Activated CD8-positive, alpha-beta memory T cell treated with anti-CD3 and anti-CD28 coated beads, Interleukin-2, amount 50 U/mL, for 4 hours (primary cell): ENCODE measurements at regions not wholly inside any gene's neighbourhood (a gene's known extent, or its start where the extent isn't known, plus 50 kb on each side); places are given as distances from the start of the nearest gene placed in this dataset.

Source experiments
- DNase-seq: peaks from one replicate; pipeline ENCODE4 v3.0.0-alpha.2; 2020

- DNase-seq, result no peak
Measured at GRCh38 chr17:68812876-68813584, 142.2 kb downstream of the ABCA8 start.

- no peak for DNase-seq
Measured at GRCh38 chr17:68809148-68809547, 146.0 kb downstream of the ABCA8 start.

DNA sequence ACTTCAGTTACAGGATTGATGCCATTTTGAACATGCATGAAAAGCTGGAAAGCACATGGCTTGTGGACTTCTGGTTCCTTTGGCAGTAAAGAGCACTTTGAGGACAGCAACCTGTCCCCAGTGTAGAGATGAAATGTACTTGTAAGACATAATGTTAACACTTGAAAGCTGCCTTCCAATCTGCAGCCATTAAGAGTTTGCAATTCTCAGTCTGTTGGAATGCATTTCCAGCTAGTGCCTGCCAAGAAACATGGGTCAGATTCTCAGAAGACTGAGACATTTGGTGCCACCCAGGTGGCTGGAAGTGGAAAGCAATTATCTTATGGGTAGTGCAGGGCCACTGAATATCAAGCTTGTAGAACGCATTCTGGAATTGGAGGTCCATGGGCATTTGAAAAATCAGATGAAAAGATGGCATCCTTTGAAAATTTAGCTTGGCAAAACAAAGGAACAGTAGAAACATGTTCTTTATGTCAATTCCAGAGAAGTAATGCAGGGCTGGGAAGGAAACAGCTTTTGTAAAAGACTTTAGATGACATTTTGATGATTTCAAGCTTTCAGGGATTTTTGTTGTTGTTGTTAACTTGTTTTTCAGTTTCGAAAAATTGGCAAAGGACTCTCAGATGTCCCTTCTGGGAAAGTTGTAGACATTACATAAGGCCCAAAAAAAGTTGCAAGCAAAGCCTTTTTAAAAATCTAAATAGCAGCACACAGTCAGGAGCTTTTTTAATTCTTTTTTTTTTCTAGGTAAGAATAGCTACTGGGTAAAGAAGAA lies 147.0 kb downstream of the ABCA8 start:
- no peak for DNase-seq

GRCh38 chr17:68805609-68806008 lies 149.6 kb downstream of the ABCA8 start:
- no peak for DNase-seq

DNA sequence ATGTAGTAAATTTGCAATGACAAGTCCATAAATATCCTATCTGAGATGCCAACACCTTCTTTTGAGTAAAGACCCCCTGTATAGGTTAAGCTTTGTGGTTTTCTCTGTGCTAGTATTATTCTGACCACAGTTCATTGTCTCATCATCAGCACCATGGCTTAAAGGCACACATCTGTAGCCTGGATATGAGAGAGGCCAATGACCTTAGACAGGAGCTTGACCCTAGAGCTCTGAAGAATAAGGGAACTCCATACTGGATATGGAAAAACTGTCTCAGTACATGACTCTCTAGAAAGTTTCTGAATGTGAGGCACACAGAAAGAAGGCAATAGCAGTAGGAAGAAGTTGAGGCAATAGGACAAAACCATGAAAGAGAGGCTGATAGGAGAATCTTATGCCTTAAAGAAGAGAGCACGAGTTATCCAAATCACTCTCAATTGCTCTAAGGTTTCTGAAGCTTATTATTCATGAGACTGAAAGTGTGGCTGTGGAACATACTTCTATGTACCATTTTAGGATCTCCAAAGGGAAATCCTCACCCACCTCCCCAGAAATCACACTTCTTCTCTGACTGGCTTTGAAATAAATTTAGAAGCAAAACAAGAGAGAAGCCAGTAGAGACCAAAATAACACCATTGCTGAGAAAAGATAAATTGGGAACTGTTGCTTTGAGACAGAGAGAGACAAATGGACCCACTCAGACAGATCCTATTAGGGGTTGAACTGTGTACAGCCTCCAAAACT lies 150.2 kb downstream of the ABCA8 start:
- no peak for DNase-seq

- DNase-seq, result no peak
Measured at GRCh38 chr17:68803164-68803929, 151.8 kb downstream of the ABCA8 start.

GRCh38 chr17:68801335-68802247 lies 153.6 kb downstream of the ABCA8 start:
- no peak for DNase-seq

GRCh38 chr17:68800751-68801150 lies 154.4 kb downstream of the ABCA8 start:
- no peak for DNase-seq

DNA sequence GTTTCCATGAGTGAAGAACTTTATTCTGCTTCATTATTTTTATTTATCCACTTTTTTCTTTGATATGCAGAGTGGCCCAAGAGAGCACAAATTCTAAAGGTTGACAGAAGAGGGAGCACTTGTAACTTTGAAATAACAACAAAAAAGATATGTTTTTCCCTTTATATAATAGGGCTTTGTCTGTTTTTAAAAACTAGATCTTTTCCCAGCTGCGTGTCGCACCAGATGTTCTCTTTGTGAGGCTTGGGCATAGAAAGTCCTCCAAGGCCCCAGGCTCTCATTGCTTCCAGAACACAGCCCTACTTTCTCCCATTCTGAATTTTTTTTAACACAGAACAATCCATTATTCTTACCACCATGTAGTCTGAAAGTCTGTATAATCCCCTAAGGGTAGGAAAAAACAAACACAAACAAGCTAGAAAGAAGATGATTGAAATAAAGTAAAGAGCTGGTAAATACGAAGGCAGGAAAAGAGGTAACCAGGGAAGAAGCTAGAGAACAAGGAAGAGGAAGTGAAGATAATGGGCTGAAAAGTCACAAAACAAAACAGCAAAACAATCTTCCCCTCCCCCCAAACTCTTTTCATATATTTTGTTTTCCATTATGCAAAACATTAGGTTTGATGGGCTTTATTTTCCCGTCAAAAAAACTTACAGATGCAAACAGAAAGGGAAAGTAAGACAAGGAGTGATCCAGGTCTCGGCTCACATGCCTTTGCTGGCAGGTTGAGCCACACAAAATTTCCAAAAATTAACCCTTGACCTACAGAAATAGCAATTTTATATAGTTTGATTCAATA lies 160.4 kb downstream of the ABCA8 start:
- no peak for DNase-seq

DNA sequence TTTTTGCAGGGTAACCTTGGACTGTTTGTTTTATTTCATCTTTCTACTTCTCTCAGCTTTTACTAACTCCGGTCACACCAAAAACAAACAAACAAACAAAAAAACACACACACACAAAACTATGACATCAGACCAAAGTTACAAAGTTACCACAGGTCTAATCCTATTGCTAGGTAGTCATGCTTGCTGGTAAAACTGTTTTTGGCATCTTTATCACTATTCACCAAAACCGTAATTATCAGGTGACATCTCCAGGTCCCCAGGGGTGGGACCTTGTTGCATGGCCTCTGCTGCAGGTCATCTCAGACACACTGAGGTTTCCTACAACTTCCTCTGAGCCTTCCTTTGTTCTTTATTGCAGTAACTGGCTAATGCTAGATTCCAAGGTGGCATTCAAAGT lies 162.3 kb downstream of the ABCA8 start:
- no peak for DNase-seq

DNA sequence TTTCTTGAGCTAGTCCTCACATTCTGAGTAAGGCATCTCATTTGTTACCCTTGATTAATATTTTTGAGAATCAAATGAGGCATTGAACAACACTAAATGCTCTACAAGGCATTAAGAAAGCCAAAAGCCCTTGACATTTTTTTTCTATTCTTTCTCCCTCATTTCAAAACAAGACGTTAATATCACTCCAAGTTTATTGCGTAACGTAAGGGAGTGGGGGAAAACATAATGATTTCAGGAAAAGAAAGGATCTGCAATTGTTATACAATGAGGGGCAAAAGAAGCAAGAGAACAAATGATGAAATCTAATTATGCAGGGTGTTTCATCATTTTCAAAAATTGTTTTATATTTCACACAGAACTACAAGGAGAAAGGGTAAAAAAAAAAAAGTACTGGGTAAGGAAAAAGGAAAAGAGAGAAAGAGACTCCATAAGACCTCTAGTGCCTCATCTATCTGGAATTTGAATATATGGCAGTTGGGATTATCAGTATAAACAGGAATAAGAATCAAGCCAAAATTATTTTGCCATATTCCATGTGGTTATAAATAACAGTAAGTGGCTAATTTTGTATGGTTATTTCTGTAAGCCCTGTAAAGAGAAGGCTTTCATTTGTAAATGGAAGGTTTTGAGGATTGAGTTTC lies 163.0 kb downstream of the ABCA8 start:
- no peak for DNase-seq

GRCh38 chr17:68790931-68791330 lies 164.3 kb downstream of the ABCA8 start:
- no peak for DNase-seq

- DNase-seq, result no peak
Measured at GRCh38 chr17:68790492-68790891, 164.7 kb downstream of the ABCA8 start.

DNA sequence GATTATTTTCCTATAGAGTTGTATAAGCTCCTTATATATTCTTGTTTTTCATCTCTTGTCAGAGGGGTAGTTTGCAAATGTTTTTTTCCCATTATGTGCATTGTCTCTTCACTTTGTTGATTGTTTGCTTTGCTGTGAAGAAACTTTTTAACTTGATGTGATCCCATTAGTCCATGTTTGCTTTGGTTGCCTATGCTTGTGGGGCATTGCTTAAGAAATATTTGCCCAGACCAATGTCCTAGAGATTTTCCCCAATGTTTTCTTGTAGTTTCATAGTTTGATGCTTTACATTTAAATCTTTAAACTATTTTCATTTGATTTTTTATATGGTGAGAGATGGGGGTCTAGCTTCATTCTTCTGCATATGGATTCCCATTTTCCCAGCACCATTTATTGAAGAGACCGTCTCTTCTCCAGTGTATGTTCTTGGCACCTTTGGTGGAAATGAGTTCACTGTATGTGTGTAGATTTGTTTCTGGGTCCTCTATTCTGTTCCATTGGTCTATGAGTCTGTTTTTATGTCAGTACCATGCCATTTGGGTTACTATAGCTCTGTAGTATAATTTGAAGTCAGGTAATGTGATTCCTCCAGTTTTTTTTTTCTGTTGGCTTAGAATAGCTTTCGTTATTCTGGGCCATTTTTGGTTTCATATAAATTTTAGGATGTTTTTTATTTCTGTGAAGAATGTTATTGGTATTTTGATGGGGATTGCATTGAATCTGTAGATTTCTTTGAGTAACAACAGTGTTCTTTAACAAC lies 165.8 kb downstream of the ABCA8 start:
- DNase-seq, result no peak

DNA sequence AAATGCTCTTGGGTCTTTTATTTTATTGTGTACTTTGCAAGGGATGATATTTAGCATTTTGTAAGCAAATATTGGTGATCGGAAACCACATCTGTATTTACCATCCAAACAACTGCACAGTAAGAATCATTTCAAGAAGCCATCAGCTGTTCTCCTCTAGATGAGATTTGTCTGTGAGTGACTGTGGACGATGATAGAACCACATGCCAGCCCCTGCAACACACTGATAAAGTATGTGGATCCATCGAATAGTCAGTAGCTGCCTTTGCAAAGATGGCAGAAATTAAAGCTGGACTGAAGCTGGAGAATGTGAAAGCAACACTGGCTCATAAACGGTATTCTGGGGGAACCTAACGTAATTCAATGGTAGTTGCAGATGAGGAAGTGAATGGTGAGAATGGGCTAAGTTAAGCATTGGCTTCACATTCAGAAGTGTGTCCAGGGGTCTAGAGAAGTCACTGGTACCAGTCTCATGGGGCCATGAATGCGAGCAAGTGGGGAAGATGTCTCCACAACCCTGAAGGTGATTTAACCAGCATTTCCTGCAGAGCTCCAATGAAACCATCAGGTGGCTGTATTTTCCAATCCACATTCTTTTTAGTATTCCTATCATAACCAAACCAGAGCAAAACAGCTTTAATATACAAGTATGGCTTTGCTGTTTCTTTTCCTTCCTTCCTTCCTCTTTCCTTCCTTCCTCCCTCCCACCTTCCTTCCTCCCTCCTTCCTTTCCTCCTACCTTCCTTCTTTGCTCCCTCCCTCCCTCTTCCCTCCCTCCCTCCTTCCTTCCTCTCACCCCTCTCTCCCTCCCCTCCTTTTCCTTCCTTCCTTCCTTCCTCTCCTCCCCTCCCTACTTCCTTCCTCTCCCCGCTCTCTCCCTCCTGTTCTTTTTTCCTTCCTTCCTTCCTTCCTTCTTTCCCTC lies 169.4 kb downstream of the ABCA8 start:
- no peak for DNase-seq

DNA sequence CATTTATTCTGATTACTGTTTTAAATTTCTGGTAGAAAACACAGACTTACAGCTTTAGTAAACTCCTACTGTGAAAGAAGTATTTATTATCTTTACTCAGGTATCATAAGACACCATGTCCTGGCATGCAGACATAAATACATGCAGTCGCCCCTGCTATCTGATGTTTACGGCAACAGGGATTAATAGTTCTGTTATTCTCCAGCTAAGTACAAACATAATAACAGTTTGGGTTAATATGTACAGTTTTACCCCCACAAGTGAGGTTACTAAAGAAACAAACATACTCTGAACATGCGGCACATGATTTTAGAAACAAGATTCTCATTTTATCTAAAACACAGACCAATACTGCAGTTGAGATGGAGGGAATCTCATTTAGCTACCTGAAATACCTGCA lies 170.8 kb downstream of the ABCA8 start:
- DNase-seq, result no peak

- DNase-seq, result no peak
Measured at GRCh38 chr17:68783861-68784260, 171.3 kb downstream of the ABCA8 start.

GRCh38 chr17:68782789-68783188 lies 172.4 kb downstream of the ABCA8 start:
- no peak for DNase-seq

GRCh38 chr17:68780596-68780995 lies 174.6 kb downstream of the ABCA8 start:
- DNase-seq, result no peak
